ENCODE measurements at regions not wholly inside any gene's neighbourhood (a gene's known extent, or its start where the extent isn't known, plus 50 kb on each side); places are given as distances from the start of the nearest gene placed in this dataset.

- Mint-ChIP-seq H3K27me3 (no peaks in the 10 kb centered on the region), H3K4me3 (no peak overlapping the region), H3K4me1 (no peaks in the 10 kb centered on the region), H3K9me3 (peaks cover 6% of the 10 kb centered on the region), H3K27ac (no peak overlapping the region), H3K36me3 (ENCODE audit: low read depth) (no peaks in the 10 kb centered on the region)
- no peak for ATAC-seq (replicated peaks)
Observed at GRCh38 chr10:36373424-36374096, 731.5 kb upstream of the FZD8 start.

- Mint-ChIP-seq H3K36me3 (ENCODE audit: low read depth) (no peaks in the 10 kb centered on the region), H3K9me3 (no peaks in the 10 kb centered on the region), H3K4me1 (no peaks in the 10 kb centered on the region), H3K27ac (no peak overlapping the region), H3K27me3 (no peaks in the 10 kb centered on the region), H3K4me3 (no peak overlapping the region)
- ATAC-seq (replicated peaks), result no peak
Observed at GRCh38 chr10:36367362-36367761, 725.3 kb upstream of the FZD8 start.

- no peak for ATAC-seq (replicated peaks)
- H3K36me3 Mint-ChIP-seq (ENCODE audit: low read depth), result no peaks in the 10 kb centered on the region
- H3K4me1 Mint-ChIP-seq, result no peaks in the 10 kb centered on the region
- H3K27ac Mint-ChIP-seq, result no peak overlapping the region
- H3K4me3 Mint-ChIP-seq, result no peak overlapping the region
- H3K27me3 Mint-ChIP-seq, result no peaks in the 10 kb centered on the region
- H3K9me3 Mint-ChIP-seq, result no peaks in the 10 kb centered on the region
Observed at GRCh38 chr10:36366843-36367242, 724.7 kb upstream of the FZD8 start.

GRCh38 chr10:36366065-36366464 is 724.0 kb upstream of the FZD8 start:
- H3K9me3 Mint-ChIP-seq, result no peaks in the 10 kb centered on the region
- H3K4me3 Mint-ChIP-seq, result no peak overlapping the region
- H3K36me3 Mint-ChIP-seq (ENCODE audit: low read depth), result no peaks in the 10 kb centered on the region
- no peak overlapping the region for H3K27ac Mint-ChIP-seq
- no peaks in the 10 kb centered on the region for H3K4me1 Mint-ChIP-seq
- no peak for ATAC-seq (replicated peaks)
- H3K27me3 Mint-ChIP-seq, result no peaks in the 10 kb centered on the region

- Mint-ChIP-seq H3K9me3 (peaks cover 3% of the 10 kb centered on the region), H3K4me1 (no peaks in the 10 kb centered on the region)
- ATAC-seq (replicated peaks), result no peak
Observed at GRCh38 chr10:36362257-36362656, 720.2 kb upstream of the FZD8 start.

GRCh38 chr10:36358736-36359135 is 716.6 kb upstream of the FZD8 start:
- Mint-ChIP-seq H3K36me3 (ENCODE audit: low read depth) (no peaks in the 10 kb centered on the region), H3K27ac (no peak overlapping the region), H3K4me3 (no peak overlapping the region), H3K27me3 (no peaks in the 10 kb centered on the region), H3K4me1 (no peaks in the 10 kb centered on the region), H3K9me3 (peaks cover 3% of the 10 kb centered on the region)
- no peak for ATAC-seq (replicated peaks)

More at GRCh38 chr10:36362257-36362656, 720.2 kb upstream of the FZD8 start:
- no peaks in the 10 kb centered on the region for H3K36me3 Mint-ChIP-seq (ENCODE audit: low read depth)
- H3K27me3 Mint-ChIP-seq, result no peaks in the 10 kb centered on the region
- H3K27ac Mint-ChIP-seq, result no peak overlapping the region
- H3K4me3 Mint-ChIP-seq, result no peak overlapping the region

GRCh38 chr10:36354633-36355032 is 712.5 kb upstream of the FZD8 start:
- no peaks in the 10 kb centered on the region for H3K36me3 Mint-ChIP-seq (ENCODE audit: low read depth)
- ATAC-seq (replicated peaks), result no peak
- no peak overlapping the region for H3K27ac Mint-ChIP-seq
- H3K4me3 Mint-ChIP-seq, result no peak overlapping the region
- peaks cover 16% of the 10 kb centered on the region for H3K9me3 Mint-ChIP-seq
- no peaks in the 10 kb centered on the region for H3K27me3 Mint-ChIP-seq
- no peaks in the 10 kb centered on the region for H3K4me1 Mint-ChIP-seq

GRCh38 chr10:36351159-36351558 is 709.1 kb upstream of the FZD8 start:
- H3K27ac Mint-ChIP-seq, result no peak overlapping the region
- H3K4me3 Mint-ChIP-seq, result no peak overlapping the region
- H3K36me3 Mint-ChIP-seq (ENCODE audit: low read depth), result no peaks in the 10 kb centered on the region
- no peak for ATAC-seq (replicated peaks)
- H3K9me3 Mint-ChIP-seq, result peaks cover 13% of the 10 kb centered on the region
- H3K4me1 Mint-ChIP-seq, result no peaks in the 10 kb centered on the region
- H3K27me3 Mint-ChIP-seq, result no peaks in the 10 kb centered on the region

GRCh38 chr10:36349445-36350078 is 707.5 kb upstream of the FZD8 start:
- H3K27ac Mint-ChIP-seq, result no peak overlapping the region
- H3K4me3 Mint-ChIP-seq, result no peak overlapping the region
- H3K4me1 Mint-ChIP-seq, result no peaks in the 10 kb centered on the region
- no peaks in the 10 kb centered on the region for H3K27me3 Mint-ChIP-seq
- H3K9me3 Mint-ChIP-seq, result peaks cover 13% of the 10 kb centered on the region
- ATAC-seq (replicated peaks), result no peak
- no peaks in the 10 kb centered on the region for H3K36me3 Mint-ChIP-seq (ENCODE audit: low read depth)

- Mint-ChIP-seq H3K9me3 (peaks cover 8% of the 10 kb centered on the region), H3K4me3 (no peak overlapping the region), H3K4me1 (no peaks in the 10 kb centered on the region), H3K27me3 (no peaks in the 10 kb centered on the region), H3K27ac (no peak overlapping the region), H3K36me3 (ENCODE audit: low read depth) (no peaks in the 10 kb centered on the region)
- no peak for ATAC-seq (replicated peaks)
Observed at GRCh38 chr10:36345807-36346206, 703.7 kb upstream of the FZD8 start.

GRCh38 chr10:36345175-36345533 is 703.1 kb upstream of the FZD8 start:
- Mint-ChIP-seq H3K36me3 (ENCODE audit: low read depth) (no peaks in the 10 kb centered on the region), H3K4me1 (no peaks in the 10 kb centered on the region), H3K27me3 (no peaks in the 10 kb centered on the region), H3K9me3 (peaks cover 5% of the 10 kb centered on the region), H3K4me3 (no peak overlapping the region), H3K27ac (no peak overlapping the region)
- no peak for ATAC-seq (replicated peaks)

- ATAC-seq (replicated peaks), result no peak
- no peaks in the 10 kb centered on the region for H3K4me1 Mint-ChIP-seq
- no peak overlapping the region for H3K27ac Mint-ChIP-seq
- peaks cover 4% of the 10 kb centered on the region for H3K9me3 Mint-ChIP-seq
- H3K36me3 Mint-ChIP-seq (ENCODE audit: low read depth), result no peaks in the 10 kb centered on the region
- H3K4me3 Mint-ChIP-seq, result no peak overlapping the region
- no peaks in the 10 kb centered on the region for H3K27me3 Mint-ChIP-seq
Observed at GRCh38 chr10:36344240-36345174, 702.4 kb upstream of the FZD8 start.

GRCh38 chr10:36342781-36343180 is 700.7 kb upstream of the FZD8 start:
- Mint-ChIP-seq H3K4me3 (no peak overlapping the region), H3K27me3 (no peaks in the 10 kb centered on the region), H3K27ac (no peak overlapping the region), H3K36me3 (ENCODE audit: low read depth) (no peaks in the 10 kb centered on the region), H3K9me3 (peaks cover 4% of the 10 kb centered on the region), H3K4me1 (no peaks in the 10 kb centered on the region)
- ATAC-seq (replicated peaks), result no peak

GRCh38 chr10:36341471-36341870 is 699.4 kb upstream of the FZD8 start:
- no peak for ATAC-seq (replicated peaks)
- Mint-ChIP-seq H3K9me3 (peaks cover 4% of the 10 kb centered on the region), H3K27me3 (no peaks in the 10 kb centered on the region), H3K4me3 (no peak overlapping the region), H3K36me3 (ENCODE audit: low read depth) (no peaks in the 10 kb centered on the region), H3K4me1 (no peaks in the 10 kb centered on the region), H3K27ac (no peak overlapping the region)

- ATAC-seq (replicated peaks), result no peak
- Mint-ChIP-seq H3K27ac (no peak overlapping the region), H3K27me3 (no peaks in the 10 kb centered on the region), H3K9me3 (no peaks in the 10 kb centered on the region), H3K4me3 (no peak overlapping the region), H3K4me1 (no peaks in the 10 kb centered on the region), H3K36me3 (ENCODE audit: low read depth) (no peaks in the 10 kb centered on the region)
Observed at GRCh38 chr10:36336315-36336714, 694.2 kb upstream of the FZD8 start.
